GM23248 (cell line): ENCODE measurements at regions not wholly inside any gene's neighbourhood (a gene's known extent, or its start where the extent isn't known, plus 50 kb on each side); places are given as distances from the start of the nearest gene placed in this dataset.

Experiments
- DNase-seq: peaks from one replicate; pipeline ENCODE4 v3.0.0-alpha.2; 2015
- H2AFZ ChIP-seq: fragments of 200-600 bp; sonication (generic); 2 replicates; pipeline ENCODE4 v1.6.1; 2016; ENCODE audit warnings: antibody characterized with exemption
- H3F3A ChIP-seq: fragments of 200-600 bp; sonication (generic); 2 replicates; pipeline ENCODE4 v1.6.1; 2016; ENCODE audit warnings: mild to moderate bottlenecking, antibody characterized with exemption, mixed run types; ENCODE audit not compliant: insufficient read depth
- H3K27ac ChIP-seq: fragments of 200-600 bp; sonication (generic); 2 replicates; pipeline ENCODE4 v1.5.1; 2016; ENCODE audit warnings: mild to moderate bottlenecking
- H3K27me3 ChIP-seq: fragments of 200-600 bp; sonication (generic); replicated peaks from 2 replicates; pipeline ENCODE4 v1.6.1; 2016; ENCODE audit warnings: mild to moderate bottlenecking; ENCODE audit not compliant: insufficient read depth
- H3K36me3 ChIP-seq: fragments of 200-600 bp; sonication (generic); 2 replicates; pipeline ENCODE4 v1.6.1; 2016; ENCODE audit warnings: low read depth, mild to moderate bottlenecking
- H3K4me1 ChIP-seq: fragments of 200-600 bp; sonication (generic); 2 replicates; pipeline ENCODE4 v1.6.1; 2016; ENCODE audit warnings: mild to moderate bottlenecking; ENCODE audit not compliant: insufficient read depth
- H3K4me2 ChIP-seq: fragments of 200-600 bp; sonication (generic); one replicate; pipeline ENCODE4 v1.6.1; 2016; ENCODE audit warnings: mild to moderate bottlenecking; ENCODE audit not compliant: unreplicated experiment
- H3K4me3 ChIP-seq: fragments of 200-600 bp; sonication (generic); 2 replicates; pipeline ENCODE4 v1.5.1; 2016; ENCODE audit warnings: mild to moderate bottlenecking
- H3K79me2 ChIP-seq: fragments of 200-600 bp; sonication (generic); 2 replicates; pipeline ENCODE4 v1.6.1; 2016; ENCODE audit warnings: mild to moderate bottlenecking; ENCODE audit not compliant: insufficient read depth
- H3K9ac ChIP-seq: fragments of 200-600 bp; sonication (generic); 2 replicates; pipeline ENCODE4 v1.6.1; 2016; ENCODE audit warnings: mild to moderate bottlenecking
- H3K9me2 ChIP-seq: fragments of 200-600 bp; sonication (generic); 2 replicates; pipeline ENCODE4 v1.6.1; 2016; ENCODE audit warnings: mixed run types, mild to moderate bottlenecking, moderate library complexity; ENCODE audit not compliant: insufficient read depth
- H3K9me3 ChIP-seq: fragments of 200-600 bp; sonication (generic); one replicate; pipeline ENCODE4 v1.6.1; 2017; ENCODE audit warnings: low read depth
- H4K20me1 ChIP-seq: fragments of 200-600 bp; sonication (generic); 2 replicates; pipeline ENCODE4 v1.6.0; 2016; ENCODE audit not compliant: insufficient read depth
- EZH2 ChIP-seq: fragments of 200-600 bp; sonication (generic); IDR thresholded peaks from 2 replicates; pipeline ENCODE4 v1.6.1; 2018; ENCODE audit warnings: antibody characterized with exemption, mild to moderate bottlenecking; ENCODE audit not compliant: insufficient read depth, poor library complexity, severe bottlenecking
- EZH2phosphoT487 ChIP-seq: fragments of 200-600 bp; sonication (generic); IDR thresholded peaks from 2 replicates; pipeline ENCODE4 v1.6.1; 2018; ENCODE audit warnings: antibody characterized with exemption, moderate library complexity, mild to moderate bottlenecking, low read depth; ENCODE audit not compliant: insufficient read depth
- WGBS, 2 experiments: methylation state at CpG; one replicate each; pipeline ENCODE4 v1.1.6; 2015 to 2017; ENCODE audit warnings: low lambda C conversion rate in 2 of 2, low coverage in 1 of 2; ENCODE audit errors: missing lambda C conversion rate in 2 of 2; 5-methylcytosine and 5-hydroxymethylcytosine counted together
- in situ Hi-C: fragments of 300-500 bp; cut with MboI; formaldehyde crosslinking; loops from 2 replicates; pipeline ENCODE4 v1.15.0; 2020

DNA sequence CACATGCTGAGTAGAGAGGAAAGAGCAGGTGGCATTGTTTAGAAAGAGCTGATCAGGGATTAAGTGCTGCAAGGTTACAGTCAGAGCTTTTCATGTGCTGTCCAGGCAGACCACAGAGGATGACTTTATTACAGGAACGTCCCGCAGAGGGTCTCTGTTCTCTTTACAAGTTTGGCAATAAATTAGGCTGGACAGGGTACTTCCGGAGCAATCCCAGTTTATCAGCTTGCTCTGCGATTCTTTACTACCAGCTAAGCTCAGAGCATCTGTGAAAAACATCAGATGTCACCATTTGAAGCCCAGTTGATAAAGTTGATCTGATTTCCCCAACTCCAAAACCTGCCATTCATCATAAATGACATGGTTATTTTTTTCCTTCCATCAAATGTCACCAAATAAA lies 633.1 kb downstream of the NLGN4X start:
- no peak for DNase-seq
- no peak overlapping the region for H3K4me2 ChIP-seq
- no peaks in the 10 kb centered on the region for H3K4me1 ChIP-seq
- H3K79me2 ChIP-seq, result no peaks in the 10 kb centered on the region
- no peak overlapping the region for H2AFZ ChIP-seq
- H3K27ac ChIP-seq, result no peak overlapping the region
- H3K27me3 ChIP-seq, result no peaks in the 10 kb centered on the region
- no peaks in the 10 kb centered on the region for H4K20me1 ChIP-seq
- TF ChIP-seq EZH2phosphoT487 (no peak), EZH2 (no peak)
- H3K9ac ChIP-seq, result no peak overlapping the region
- no peaks in the 10 kb centered on the region for H3K9me3 ChIP-seq
- 3 to 5% methylated on average over 4 of the region's 4 CpGs for WGBS, 2 experiments
- H3F3A ChIP-seq, result no peaks in the 10 kb centered on the region
- H3K4me3 ChIP-seq, result no peak overlapping the region
- H3K9me2 ChIP-seq, result no peaks in the 10 kb centered on the region
- no peaks in the 10 kb centered on the region for H3K36me3 ChIP-seq
- in situ Hi-C loops, result no loop called here

DNA sequence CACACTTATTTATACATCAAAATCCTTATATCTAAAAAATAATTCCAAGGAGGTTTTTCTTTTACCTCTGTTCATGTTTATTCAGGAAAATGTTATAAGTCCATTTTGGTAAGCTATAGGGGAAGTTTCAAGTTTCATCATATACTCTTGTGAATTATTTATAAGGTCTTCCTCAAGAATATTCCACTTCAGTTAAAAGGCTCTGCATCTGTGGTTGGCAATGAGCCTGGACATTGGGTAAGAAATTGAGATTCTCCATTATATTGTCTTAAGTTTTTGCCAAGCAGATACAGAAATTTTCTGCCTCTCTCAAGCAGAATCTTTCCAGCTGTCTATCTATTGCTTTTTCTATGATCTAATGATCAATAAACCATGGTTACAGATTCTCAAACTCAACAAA lies 641.9 kb downstream of the NLGN4X start:
- H3K79me2 ChIP-seq, result no peaks in the 10 kb centered on the region
- H3K4me3 ChIP-seq, result no peak overlapping the region
- H3K9ac ChIP-seq, result no peak overlapping the region
- no peak overlapping the region for H2AFZ ChIP-seq
- H3K36me3 ChIP-seq, result no peaks in the 10 kb centered on the region
- H3K4me2 ChIP-seq, result no peak overlapping the region
- no peaks in the 10 kb centered on the region for H4K20me1 ChIP-seq
- no peaks in the 10 kb centered on the region for H3K9me2 ChIP-seq
- TF ChIP-seq EZH2 (no peak), EZH2phosphoT487 (no peak)
- no peaks in the 10 kb centered on the region for H3K4me1 ChIP-seq
- in situ Hi-C loops, result no loop called here
- H3K9me3 ChIP-seq, result no peaks in the 10 kb centered on the region
- no peak overlapping the region for H3K27ac ChIP-seq
- no peak for DNase-seq
- H3F3A ChIP-seq, result no peaks in the 10 kb centered on the region
- H3K27me3 ChIP-seq, result no peaks in the 10 kb centered on the region

DNA sequence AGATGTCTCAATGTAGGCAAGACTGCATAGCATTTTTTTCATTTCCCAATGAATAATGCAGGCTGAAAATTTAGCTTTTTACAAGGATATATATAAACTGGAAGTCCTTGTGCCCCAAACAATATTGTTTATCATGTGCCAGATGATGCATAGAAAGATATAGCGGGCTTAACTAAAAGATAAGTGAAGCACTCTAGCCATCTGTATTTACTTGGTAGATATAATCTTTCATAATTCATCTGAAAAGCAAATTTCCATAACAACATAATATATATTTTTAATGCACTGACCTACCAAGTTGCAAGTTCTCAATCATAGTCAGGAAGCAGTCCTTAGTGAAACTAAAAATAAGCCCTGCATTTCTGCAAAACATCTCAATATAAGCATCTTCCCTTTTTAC lies 653.3 kb downstream of the NLGN4X start:
- in situ Hi-C loops, result no loop called here
- H2AFZ ChIP-seq, result no peak overlapping the region

DNA sequence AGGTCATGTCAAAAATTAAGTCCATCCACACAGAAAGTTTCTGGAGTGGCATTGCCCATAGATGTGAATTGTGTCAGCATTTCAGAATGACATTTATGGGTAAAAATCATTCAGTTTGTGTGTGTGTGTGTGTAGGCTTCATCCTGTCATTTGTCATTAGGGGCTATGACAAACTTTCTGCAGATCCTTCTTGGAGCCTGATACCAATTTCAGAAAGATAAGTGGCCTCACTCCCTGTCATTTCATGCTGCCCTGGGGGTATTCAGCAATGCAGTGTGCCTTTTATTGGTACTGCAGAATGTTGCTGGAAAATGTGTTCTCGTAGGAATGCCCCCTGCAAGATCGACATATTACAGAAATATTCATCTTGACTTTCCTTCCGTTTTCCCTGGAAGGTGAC lies 659.7 kb downstream of the NLGN4X start:
- Histone ChIP-seq H3K4me2 (no peak overlapping the region), H3K9ac (no peak overlapping the region), H3K4me1 (no peaks in the 10 kb centered on the region), H3K9me2 (no peaks in the 10 kb centered on the region), H4K20me1 (no peaks in the 10 kb centered on the region), H3K4me3 (no peak overlapping the region), H2AFZ (no peak overlapping the region), H3K9me3 (no peaks in the 10 kb centered on the region), H3K27ac (no peak overlapping the region), H3K79me2 (no peaks in the 10 kb centered on the region), H3K27me3 (no peaks in the 10 kb centered on the region), H3K36me3 (no peaks in the 10 kb centered on the region), H3F3A (no peaks in the 10 kb centered on the region)
- WGBS, 2 experiments, result 8% methylated on average over 2 to 3 of the region's 3 CpGs
- in situ Hi-C loops, result no loop called here
- TF ChIP-seq EZH2, result no peak
- no peak for TF ChIP-seq EZH2phosphoT487
- DNase-seq, result no peak

More for the DNA sequence above, 653.3 kb downstream of the NLGN4X start:
- no peak overlapping the region for H3K27ac ChIP-seq
- H3K27me3 ChIP-seq, result no peaks in the 10 kb centered on the region
- no peaks in the 10 kb centered on the region for H4K20me1 ChIP-seq
- H3K4me3 ChIP-seq, result no peak overlapping the region
- WGBS, 2 experiments, result 33 to 38% methylated on average over 1 of the region's 1 CpG
- no peaks in the 10 kb centered on the region for H3K79me2 ChIP-seq
- H3K4me1 ChIP-seq, result no peaks in the 10 kb centered on the region
- H3K9me2 ChIP-seq, result no peaks in the 10 kb centered on the region
- no peaks in the 10 kb centered on the region for H3F3A ChIP-seq
- H3K9ac ChIP-seq, result no peak overlapping the region
- no peak overlapping the region for H3K4me2 ChIP-seq
- TF ChIP-seq EZH2phosphoT487 (no peak), EZH2 (no peak)
- DNase-seq, result no peak
- no peaks in the 10 kb centered on the region for H3K9me3 ChIP-seq
- no peaks in the 10 kb centered on the region for H3K36me3 ChIP-seq

DNA sequence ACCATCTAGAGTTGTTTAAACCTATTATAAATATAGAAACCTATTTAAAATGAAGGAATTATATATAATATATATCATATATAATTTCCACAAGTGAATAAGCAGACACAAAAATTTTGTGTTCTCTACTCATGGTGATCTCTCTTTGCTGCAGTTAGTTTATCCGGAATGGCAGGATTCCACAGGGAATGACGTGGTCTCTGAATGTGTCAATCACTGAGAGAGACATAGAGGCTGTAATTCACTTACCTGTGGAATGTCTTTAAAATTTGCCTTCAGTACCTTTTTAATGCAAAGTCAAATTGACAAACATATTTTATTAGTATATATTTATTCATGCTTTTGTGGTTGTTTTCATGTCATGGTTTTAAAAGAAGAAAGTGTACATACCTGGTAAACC lies 669.3 kb downstream of the NLGN4X start:
- in situ Hi-C loops, result no loop called here
- Histone ChIP-seq H3K9me3 (no peaks in the 10 kb centered on the region), H3K9ac (no peak overlapping the region), H3K27ac (no peak overlapping the region), H3K4me2 (no peak overlapping the region), H4K20me1 (no peaks in the 10 kb centered on the region), H3K79me2 (no peaks in the 10 kb centered on the region), H3K27me3 (no peaks in the 10 kb centered on the region), H3K4me3 (no peak overlapping the region), H3F3A (no peaks in the 10 kb centered on the region), H3K36me3 (no peaks in the 10 kb centered on the region), H2AFZ (no peak overlapping the region), H3K9me2 (no peaks in the 10 kb centered on the region), H3K4me1 (no peaks in the 10 kb centered on the region)
- WGBS, 2 experiments, result 16 to 37% methylated on average over 2 of the region's 2 CpGs
- no peak for DNase-seq
- TF ChIP-seq EZH2, result no peak
- no peak for TF ChIP-seq EZH2phosphoT487
